ENCODE measurements at regions not wholly inside any gene's neighbourhood (a gene's known extent, or its start where the extent isn't known, plus 50 kb on each side); places are given as distances from the start of the nearest gene placed in this dataset.

- no peaks in the 10 kb centered on the region for H3K36me3 ChIP-seq
- no peaks in the 10 kb centered on the region for H3K4me1 ChIP-seq
- DNase-seq: no peak
- H3K4me3 ChIP-seq: no peak overlapping the region
- no peaks in the 10 kb centered on the region for H3K9me3 ChIP-seq
- no peaks in the 10 kb centered on the region for H3K27me3 ChIP-seq
- TF ChIP-seq POLR2A (IDR thresholded peaks at IDR 0.05): no peak
- no peak for TF ChIP-seq CTCF (IDR thresholded peaks at IDR 0.05)
- H3K27ac ChIP-seq: no peak overlapping the region
- intact Hi-C loops (cut with DNase I; ENCODE audit: low total_unique reads): no loop called here
These were observed 50.2 kb upstream of the CAST start for GRCh38 chr5:96611946-96612345.

Measured in uterus (tissue), 3 donors.